ENCODE measurements at regions not wholly inside any gene's neighbourhood (a gene's known extent, or its start where the extent isn't known, plus 50 kb on each side); places are given as distances from the start of the nearest gene placed in this dataset.

DNA sequence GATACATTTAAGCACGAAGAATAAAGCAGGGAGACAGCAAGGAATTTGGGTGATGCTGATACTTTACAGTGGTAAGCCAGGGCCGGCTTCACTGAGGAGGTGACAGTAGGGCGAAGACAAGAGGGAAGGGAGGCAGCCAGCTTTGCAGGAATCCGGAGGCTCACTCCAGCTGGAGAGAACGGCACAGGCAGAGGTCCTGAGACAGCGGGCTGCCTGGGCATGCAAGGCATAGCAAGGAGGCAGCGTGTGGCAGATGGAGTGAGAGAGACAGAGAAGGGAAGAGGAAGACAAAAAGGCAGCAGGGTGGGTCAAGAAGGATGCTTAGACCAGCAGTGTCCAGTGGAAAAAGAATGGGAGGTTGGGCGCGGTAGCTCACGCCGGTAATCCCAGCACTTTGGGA is 83.2 kb upstream of the WASF3 start:
- no peak overlapping the region for H3K4me3 ChIP-seq (ENCODE audit: low read depth, low read length)
- TF ChIP-seq CTCF (IDR thresholded peaks at IDR 0.05; ENCODE audit: low read depth, low read length, missing control alignments): no peak

DNA sequence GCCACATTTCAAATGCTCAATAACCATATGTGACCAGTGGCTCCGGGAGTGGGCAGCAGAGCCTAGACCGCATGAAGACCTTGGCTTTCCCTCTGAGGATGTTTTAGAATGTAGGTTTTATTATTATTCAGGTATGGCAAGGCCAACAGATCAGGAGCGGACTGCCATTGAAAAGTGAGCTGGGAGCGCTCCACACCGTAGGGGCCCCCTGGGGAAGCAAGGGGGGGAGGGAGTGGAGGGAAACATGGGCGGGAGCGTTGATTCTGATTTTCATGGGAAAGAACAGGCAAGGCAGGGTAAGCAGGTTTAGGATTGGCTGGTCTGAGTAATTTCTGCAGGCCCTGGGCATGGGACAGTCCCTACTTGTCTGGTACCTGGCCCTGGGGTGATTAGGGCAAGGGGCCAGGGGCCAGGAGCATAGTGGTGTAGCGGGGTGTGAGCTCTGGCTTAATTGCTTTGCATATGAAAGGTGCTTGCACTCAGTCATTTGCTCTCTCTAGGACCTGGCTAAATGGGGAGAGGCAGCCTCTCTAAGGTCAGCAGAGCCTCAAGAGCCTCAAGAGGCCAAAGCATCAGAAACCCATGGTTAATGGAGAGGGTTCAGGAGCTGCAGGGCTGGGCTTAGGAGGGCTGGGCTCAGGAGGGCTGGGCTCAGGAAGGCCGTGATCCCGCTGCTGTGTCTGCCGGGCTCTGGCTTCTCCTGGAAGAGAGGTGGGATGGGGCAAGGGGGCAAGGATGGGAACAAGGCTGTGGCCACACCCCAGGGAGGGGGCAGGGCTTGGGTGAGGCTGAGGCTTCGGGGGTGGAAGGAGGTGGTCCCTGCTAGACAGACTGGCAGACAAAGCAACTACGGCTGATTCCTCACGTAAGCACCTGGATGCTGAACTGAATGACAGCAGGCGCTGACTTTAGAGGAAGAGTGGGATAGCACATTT is 82.0 kb upstream of the WASF3 start:
- TF ChIP-seq CTCF (IDR thresholded peaks at IDR 0.05; ENCODE audit: low read depth, low read length, missing control alignments): no peak
- no peak for DNase-seq (ENCODE audit: low read depth)
- H3K4me3 ChIP-seq (ENCODE audit: low read depth, low read length): no peak overlapping the region

More for the DNA sequence above, 83.2 kb upstream of the WASF3 start:
- DNase-seq (ENCODE audit: low read depth): no peak

DNA sequence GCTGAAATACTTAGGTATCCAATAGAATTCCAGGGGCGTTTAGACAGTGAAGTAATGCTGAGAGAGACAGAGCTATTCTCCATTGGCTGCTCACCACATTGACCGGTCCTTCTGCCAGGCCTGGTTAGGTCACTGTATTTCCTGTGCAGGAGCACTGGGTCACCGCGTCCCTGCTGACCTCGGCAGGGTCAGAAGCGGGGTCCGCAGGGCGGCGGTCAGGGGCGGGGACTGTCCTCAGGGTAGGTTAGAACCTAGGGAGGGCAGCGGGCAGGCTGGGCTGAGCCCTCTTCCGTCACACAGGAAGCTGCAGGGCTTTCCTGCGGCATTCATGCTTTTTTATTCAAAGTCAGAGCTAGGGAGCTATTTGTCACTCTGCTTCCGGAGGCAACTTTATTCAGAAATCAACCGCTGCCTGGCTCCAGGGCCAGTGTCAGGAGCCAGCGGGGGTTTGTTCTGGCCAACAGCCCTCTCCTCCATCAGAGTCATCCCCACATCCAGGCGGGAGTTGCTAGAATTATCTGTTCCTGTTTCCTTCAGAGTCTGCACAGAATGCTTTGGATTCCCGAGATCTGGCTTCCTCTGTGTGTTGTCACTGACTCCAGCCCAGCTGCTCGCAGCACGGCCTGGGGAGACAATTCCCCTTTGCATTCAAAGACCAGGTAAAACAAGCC is 81.2 kb upstream of the WASF3 start:
- no peak for TF ChIP-seq CTCF (IDR thresholded peaks at IDR 0.05; ENCODE audit: low read depth, low read length, missing control alignments)
- DNase-seq (ENCODE audit: low read depth): no peak
- H3K4me3 ChIP-seq (ENCODE audit: low read depth, low read length): no peak overlapping the region

- H3K4me3 ChIP-seq (ENCODE audit: low read depth, low read length): no peak overlapping the region
- no peak for DNase-seq (ENCODE audit: low read depth)
Measured at GRCh38 chr13:26476782-26477142, 80.7 kb upstream of the WASF3 start.

DNA sequence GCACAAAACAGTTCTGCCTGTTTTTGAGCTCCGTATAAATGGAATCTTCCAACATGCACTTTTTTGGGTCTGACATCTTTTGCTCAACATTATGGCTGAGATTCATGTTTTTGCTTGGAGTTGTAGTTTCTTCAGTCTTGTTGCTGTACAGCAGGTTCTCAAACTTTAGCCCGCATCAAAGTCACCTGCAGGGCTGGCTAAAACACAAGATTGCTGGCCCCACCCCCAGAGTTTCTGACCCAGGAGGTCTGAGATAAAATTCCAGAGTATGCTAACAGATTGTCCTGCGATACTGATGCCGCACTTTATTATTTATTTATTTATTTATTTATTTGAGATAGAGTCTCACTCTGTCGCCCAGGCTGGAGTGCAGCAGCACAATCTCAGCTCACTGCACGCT is 79.8 kb upstream of the WASF3 start:
- no peak for DNase-seq (ENCODE audit: low read depth)
- no peak for TF ChIP-seq CTCF (IDR thresholded peaks at IDR 0.05; ENCODE audit: low read depth, low read length, missing control alignments)
- H3K4me3 ChIP-seq (ENCODE audit: low read depth, low read length): no peak overlapping the region

More at GRCh38 chr13:26476782-26477142, 80.7 kb upstream of the WASF3 start:
- no peak for TF ChIP-seq CTCF (IDR thresholded peaks at IDR 0.05; ENCODE audit: low read depth, low read length, missing control alignments)

DNA sequence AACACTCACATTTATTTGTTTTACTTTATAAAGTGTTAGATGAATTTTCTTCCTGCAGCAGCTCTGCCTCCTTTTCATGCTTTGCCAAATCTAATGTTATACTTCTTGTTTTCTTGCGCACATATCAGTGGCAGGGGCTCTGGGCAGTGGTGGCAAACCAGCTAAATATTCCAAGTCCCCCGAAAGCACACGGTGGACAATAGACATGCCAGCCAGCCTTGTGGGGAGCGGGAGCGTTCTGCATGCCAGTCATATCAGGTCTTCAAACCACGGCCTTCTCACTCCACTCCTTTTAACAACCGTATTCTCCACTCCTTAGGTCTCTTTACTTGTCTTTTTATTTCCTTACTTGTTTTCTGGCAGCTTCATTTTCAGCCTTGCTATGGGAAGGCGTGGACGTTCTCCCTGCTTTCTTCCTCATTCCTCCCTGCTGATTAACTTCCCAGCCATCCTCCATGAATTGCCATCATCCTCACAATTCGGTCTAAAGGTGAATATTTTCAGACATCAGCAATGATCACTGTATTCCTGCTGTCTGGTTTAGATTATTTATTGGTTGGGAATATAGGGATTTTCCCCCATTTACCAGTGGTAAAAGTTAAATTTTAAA is 77.1 kb upstream of the WASF3 start:
- no peak for DNase-seq (ENCODE audit: low read depth)
- TF ChIP-seq CTCF (IDR thresholded peaks at IDR 0.05; ENCODE audit: low read depth, low read length, missing control alignments): no peak

More for the DNA sequence above, 77.1 kb upstream of the WASF3 start:
- no peak overlapping the region for H3K4me3 ChIP-seq (ENCODE audit: low read depth, low read length)

Data from GM12864 (cell line).